HT1080 (cell line): ENCODE measurements at regions not wholly inside any gene's neighbourhood (a gene's known extent, or its start where the extent isn't known, plus 50 kb on each side); places are given as distances from the start of the nearest gene placed in this dataset.

Experiments used
- DNase-seq: peaks from one replicate; pipeline ENCODE4 v3.0.0-alpha.2; 2015; ENCODE audit warnings: low read depth

GRCh38 chr2:12163866-12164265, 417.4 kb downstream of the LPIN1 start:
- no peak for DNase-seq

- DNase-seq = no peak
Observed at GRCh38 chr2:12164689-12165088, 418.3 kb downstream of the LPIN1 start.

DNA sequence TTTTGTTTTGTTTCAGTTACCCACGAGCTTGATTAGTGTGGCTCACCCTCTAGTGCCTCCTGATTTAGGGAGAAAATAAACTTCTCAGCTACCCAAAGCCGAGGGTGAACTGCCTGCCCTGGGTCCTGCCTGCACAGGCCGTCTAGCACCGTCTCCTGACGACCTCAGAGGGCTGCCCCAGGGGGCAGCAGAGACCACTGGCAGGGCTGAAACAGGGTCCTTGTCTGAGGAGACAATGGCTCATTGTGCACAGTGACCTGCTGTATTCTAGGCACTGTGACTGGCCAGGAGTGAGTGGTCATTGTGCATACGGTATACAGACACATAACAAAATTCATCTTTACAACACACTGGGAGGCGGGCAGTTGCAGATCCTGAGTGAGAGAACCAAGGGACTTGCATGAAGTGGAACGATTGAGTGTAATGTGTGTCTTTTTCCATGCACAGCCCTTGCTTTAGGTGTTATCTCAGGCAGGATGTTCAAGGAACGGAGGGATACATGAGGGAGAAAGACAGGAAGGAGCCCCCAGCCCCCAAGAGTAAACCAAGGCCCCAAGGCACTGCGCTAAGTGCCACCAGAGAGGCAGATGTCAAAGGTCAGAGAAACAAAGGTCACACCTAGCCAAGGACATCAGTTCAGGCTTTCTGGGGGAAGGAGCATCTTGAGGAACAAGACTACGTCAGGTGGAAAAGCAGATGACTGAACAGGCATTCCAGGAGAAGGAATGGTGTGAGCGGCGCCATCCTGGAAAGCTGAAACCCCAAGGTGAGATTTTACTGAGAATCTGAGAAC, 421.3 kb downstream of the LPIN1 start:
- no peak for DNase-seq

- DNase-seq = no peak
Observed at GRCh38 chr2:12168354-12168753, 421.9 kb downstream of the LPIN1 start.

GRCh38 chr2:12168791-12169388, 422.5 kb downstream of the LPIN1 start:
- DNase-seq = peak; percentile 25

DNA sequence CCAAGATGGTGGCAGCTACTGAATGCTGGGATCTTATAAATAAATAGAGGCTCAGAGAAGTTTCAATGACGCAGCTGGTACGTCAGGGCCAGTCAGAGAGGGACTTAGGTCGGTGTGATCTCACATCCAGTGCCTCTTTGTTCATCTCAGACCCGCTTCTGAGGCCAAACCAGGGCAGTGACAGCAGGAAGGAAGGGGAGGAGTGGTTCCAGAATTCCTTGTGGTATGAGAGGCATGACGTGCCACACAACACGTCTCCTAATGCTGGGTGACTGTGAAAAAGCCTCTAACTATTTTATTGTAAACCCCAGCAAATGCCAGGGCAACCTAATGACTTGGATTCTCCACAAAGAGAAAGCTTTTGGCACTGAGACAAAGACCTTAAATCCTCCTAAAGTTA, 423.3 kb downstream of the LPIN1 start:
- peak; percentile 78 for DNase-seq

DNA sequence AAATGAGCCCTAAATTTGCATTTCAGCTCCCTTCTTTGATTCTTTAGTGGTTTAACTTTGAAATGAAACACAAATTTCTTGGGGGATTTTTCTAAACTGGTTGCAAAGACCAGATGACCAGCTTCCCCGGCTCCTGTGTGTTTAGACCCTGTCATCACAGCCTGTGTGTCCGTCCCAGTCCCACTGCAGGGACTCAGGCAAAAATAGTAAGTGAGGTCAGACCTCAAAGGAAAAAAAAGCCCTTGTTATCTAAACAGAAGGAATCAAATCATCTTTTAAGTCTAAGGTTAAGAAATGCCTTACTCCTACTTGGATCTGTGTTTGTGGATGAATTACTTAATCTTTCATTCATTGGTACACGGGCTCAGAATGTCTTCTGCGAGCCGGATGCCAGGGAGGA, 423.7 kb downstream of the LPIN1 start:
- DNase-seq = no peak

- no peak for DNase-seq
Observed at GRCh38 chr2:12173271-12173942, 427.0 kb downstream of the LPIN1 start.

GRCh38 chr2:12173943-12174340, 427.5 kb downstream of the LPIN1 start:
- DNase-seq = no peak

DNA sequence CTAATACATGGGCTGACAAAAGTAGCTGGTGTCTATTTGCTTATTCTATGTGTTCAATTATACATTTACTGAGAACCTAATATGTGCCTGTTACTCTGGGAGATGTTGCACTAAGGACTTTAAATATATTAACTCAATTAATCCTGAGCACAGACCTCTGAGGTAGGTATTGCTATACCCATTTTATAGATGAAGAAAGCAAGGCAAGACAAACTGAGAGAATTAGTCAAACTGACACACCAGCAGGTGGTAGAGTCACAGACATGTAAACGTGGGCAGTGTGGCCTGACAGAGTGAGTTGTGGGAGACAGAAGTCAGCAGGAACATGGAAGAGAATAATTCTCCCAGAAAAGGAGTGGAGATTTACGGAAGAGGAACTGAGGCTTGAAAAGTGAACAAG, 428.9 kb downstream of the LPIN1 start:
- no peak for DNase-seq

DNA sequence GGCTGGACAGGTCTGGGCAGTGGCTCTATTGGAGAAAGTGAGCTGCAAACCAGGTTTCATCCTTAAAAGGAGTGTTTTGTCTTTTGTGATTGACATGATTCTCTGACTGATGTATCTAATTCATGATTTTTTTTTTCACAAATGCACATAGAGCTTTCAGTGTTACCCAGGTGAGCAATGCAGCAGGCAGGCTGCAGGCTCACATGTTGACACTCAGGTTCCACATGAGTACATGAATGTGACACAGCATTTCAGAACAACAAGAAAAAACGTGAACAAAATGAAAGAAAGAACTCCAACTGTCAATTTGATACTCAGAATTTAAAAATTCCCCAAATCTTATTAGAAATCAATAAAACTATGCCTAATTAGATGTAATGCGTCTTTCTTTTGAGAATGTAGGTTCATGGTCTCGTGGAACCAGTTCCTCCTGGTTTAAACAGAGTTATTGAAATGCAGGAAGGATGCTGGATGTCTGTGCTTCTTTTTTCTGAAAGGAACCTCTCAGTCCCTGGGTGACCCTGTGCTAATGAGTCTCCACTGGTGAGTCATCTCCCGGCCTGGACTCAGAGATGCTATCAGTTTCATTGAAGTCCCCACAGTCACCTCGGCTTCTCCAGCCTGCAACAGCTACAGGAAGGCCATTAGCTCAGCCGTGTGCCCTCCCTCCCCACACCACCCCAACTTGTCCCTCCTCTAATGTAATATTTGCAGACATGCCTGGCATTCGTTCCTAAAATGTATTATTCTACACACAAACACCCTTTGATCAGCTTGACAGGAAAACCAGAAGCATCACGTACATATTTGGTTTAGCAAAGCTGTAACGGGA, 430.4 kb downstream of the LPIN1 start:
- peak; percentile 82 for DNase-seq

DNA sequence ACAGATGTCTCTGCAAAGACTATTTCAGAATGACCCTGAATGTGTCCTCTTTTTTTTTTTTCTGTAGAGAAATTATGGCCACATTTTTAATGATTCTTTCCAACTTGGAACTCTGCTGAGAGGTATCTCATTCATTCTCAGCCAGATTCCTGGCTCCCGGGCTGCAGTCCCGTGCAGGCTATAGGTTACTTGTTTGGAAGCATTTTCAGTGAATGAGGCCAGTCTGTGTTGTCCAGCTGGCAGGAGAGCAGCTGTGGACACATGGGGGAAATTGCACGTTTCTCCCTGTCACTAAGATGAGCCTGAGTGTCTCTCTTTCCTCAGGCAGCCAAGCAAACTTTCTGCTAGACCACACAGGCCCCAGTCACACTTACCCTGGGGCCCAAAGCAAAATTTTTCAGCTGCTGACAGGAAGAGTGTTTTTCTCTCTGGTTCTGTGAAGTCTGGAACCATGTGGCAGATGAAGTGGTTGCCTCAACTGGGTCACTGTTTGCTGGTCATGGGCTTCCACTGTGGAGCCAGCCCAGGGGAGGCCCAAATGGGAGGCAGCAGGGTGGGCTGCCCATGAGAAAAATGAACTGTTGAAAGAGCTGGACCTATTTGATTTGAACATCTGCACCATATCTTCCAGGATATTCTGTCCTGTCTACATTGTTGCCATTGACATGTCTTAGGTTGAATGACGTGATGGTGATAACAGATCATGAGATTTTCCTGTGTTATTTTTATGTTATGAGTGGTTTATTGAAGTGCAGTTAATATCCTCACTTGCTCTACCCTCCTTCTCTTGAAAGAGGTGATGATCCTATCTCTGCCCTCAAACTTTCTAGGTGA, 431.2 kb downstream of the LPIN1 start:
- no peak for DNase-seq

GRCh38 chr2:12178289-12179080, 432.1 kb downstream of the LPIN1 start:
- DNase-seq = no peak

- no peak for DNase-seq
Observed at GRCh38 chr2:12180031-12180430, 433.6 kb downstream of the LPIN1 start.

DNA sequence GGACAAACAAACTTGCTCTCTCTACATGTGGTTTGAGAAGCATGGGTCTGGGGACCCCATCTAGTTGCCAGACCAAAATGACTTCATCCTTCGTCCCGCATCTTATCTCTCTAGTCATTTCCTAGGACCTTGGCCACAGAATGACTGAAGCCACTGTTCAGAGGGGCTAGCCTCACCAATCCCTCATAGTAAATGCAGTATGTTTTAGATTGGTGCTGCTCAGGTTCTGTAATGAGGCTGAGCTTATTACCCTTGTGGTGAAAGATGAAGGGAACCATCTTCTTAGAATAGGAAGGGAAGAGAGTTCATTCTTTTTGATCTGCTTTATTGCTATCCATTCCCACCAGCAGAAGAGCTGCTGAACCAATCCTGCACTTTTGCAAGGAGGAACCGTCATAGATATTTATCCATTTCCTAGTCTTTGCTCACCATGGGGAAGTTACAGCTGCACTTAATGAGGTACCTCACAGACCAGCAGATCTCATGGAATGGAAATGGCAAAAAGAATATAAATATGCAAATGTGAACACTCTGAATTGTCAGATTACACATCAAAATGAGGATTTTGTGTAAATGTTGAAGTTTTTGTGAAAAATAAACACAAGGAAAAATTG, 436.7 kb downstream of the LPIN1 start:
- DNase-seq = no peak

- DNase-seq = no peak
Observed at GRCh38 chr2:12192762-12193161, 446.3 kb downstream of the LPIN1 start.

DNA sequence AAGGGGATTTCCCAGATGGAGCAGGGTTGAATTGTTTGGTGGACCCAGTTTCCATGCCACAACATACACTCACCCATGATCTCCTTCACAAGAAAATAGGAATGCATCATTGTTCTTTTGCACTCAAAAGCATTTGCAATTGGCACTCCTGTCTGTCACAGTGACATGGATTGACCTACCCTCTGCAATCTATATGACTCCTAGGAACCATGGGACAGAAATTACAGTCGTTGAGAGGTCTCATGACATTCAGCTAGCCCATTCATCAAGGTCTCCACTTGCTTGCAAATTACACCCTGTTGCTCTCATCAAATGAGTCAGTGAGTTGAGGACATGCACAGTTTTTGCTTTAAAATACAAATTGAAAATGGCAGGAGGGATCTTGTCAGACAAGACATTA, 448.5 kb downstream of the LPIN1 start:
- DNase-seq = no peak

GRCh38 chr2:12196495-12196894, 450.1 kb downstream of the LPIN1 start:
- no peak for DNase-seq

DNA sequence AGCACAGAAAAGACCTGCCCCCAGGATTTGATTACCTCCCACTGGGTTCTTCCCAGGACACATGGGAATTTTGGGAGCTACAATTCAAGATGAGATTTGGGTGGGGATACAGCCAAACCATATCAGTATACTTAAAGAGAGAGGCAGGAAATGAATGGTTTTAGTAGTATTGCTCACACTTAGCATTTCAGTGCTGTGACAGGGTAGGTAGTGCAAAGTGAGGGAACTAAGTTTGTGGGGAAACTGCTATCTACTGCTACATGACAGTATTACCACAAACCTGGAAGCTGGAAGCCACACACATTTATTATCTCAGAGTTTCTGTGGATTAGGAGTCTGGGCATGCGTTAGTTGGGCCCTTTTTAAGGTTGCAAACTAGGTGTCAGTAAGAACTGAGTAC, 450.7 kb downstream of the LPIN1 start:
- no peak for DNase-seq
